ENCODE measurements at regions not wholly inside any gene's neighbourhood (a gene's known extent, or its start where the extent isn't known, plus 50 kb on each side); places are given as distances from the start of the nearest gene placed in this dataset.

GRCh38 chr2:54370405-54371104, 85.6 kb upstream of the SPTBN1 start:
- Histone ChIP-seq H3K9me2 (ENCODE audit: insufficient read depth, low read length) (no peaks in the 10 kb centered on the region), H3K4me2 (ENCODE audit: low read length) (no peak overlapping the region), H3K9ac (ENCODE audit: low read length) (no peak overlapping the region), H2AFZ (ENCODE audit: low read depth, low read length) (no peak overlapping the region), H3K9me3 (ENCODE audit: low read length) (peaks cover 3% of the 10 kb centered on the region), H3K4me3 (ENCODE audit: low read length) (no peak overlapping the region), H3K27ac (ENCODE audit: low read length) (no peak overlapping the region), H3K79me2 (replicated peaks; ENCODE audit: insufficient read depth, low read length) (no peaks in the 10 kb centered on the region), H3F3A (ENCODE audit: insufficient read depth, low read length, poor library complexity, severe bottlenecking) (no peaks in the 10 kb centered on the region), H4K20me1 (ENCODE audit: insufficient read depth) (no peaks in the 10 kb centered on the region), H3K27me3 (ENCODE audit: insufficient read depth, low read depth, low read length) (no peaks in the 10 kb centered on the region), H3K36me3 (ENCODE audit: insufficient read depth, low read length) (no peaks in the 10 kb centered on the region)
- TF ChIP-seq EZH2 (IDR thresholded peaks at IDR 0.05; ENCODE audit: borderline replicate concordance, insufficient read depth, low read length, poor library complexity, severe bottlenecking) = no peak
- TF ChIP-seq REST (IDR thresholded peaks at IDR 0.05; ENCODE audit: borderline replicate concordance) = no peak

DNA sequence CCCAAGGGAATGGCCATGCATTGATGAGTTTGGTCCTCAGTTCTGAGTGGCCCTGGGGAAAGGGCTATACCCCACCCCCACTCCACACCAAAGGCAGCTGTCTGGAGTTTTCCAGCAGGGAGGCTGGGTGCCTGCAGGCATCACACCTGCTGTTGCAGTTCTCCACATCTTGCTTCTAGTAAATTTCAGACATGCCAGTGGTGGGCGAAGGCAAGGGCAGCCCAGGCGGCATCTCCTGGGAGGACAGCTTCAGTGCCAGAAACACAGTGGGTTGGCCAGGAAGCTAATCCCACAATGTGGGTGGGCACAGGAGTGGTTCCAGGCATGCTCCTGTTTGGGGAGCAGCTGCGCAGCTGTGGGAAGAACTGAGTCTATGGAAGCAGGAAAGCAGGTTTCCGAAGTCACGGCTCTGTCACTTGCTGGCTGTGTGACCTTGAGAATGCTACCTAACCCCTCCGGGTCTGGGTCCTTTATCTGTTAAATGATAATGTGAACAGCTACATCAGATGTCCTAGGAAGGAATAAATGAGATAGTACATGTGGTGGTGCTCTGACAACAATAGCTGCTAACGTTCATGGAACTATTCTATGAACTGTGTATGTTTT, 84.6 kb upstream of the SPTBN1 start:
- H3F3A ChIP-seq (ENCODE audit: insufficient read depth, low read length, poor library complexity, severe bottlenecking) = no peaks in the 10 kb centered on the region
- no peaks in the 10 kb centered on the region for H3K9me2 ChIP-seq (ENCODE audit: insufficient read depth, low read length)
- no peaks in the 10 kb centered on the region for H3K36me3 ChIP-seq (ENCODE audit: insufficient read depth, low read length)
- no peak overlapping the region for H3K27ac ChIP-seq (ENCODE audit: low read length)
- H3K79me2 ChIP-seq (replicated peaks; ENCODE audit: insufficient read depth, low read length) = no peaks in the 10 kb centered on the region
- no peak overlapping the region for H3K4me2 ChIP-seq (ENCODE audit: low read length)
- H3K4me3 ChIP-seq (ENCODE audit: low read length) = no peak overlapping the region
- no peaks in the 10 kb centered on the region for H4K20me1 ChIP-seq (ENCODE audit: insufficient read depth)
- H2AFZ ChIP-seq (ENCODE audit: low read depth, low read length) = no peak overlapping the region
- H3K27me3 ChIP-seq (ENCODE audit: insufficient read depth, low read depth, low read length) = no peaks in the 10 kb centered on the region
- H3K9me3 ChIP-seq (ENCODE audit: low read length) = no peaks in the 10 kb centered on the region
- TF ChIP-seq TAF1 (IDR thresholded peaks at IDR 0.05; ENCODE audit: low read depth) = no peak
- TF ChIP-seq POLR2AphosphoS5 (IDR thresholded peaks at IDR 0.05) = no peak
- TF ChIP-seq EP300 (conservative IDR thresholded peaks at IDR 0.05; ENCODE audit: poor library complexity, severe bottlenecking) = no peak
- TF ChIP-seq CTCF (IDR thresholded peaks at IDR 0.05; ENCODE audit: poor library complexity, severe bottlenecking) = no peak
- TF ChIP-seq SMC3 (conservative IDR thresholded peaks at IDR 0.05; ENCODE audit: poor library complexity) = no peak
- TF ChIP-seq REST (IDR thresholded peaks at IDR 0.05; ENCODE audit: borderline replicate concordance) = no peak
- no peak for TF ChIP-seq RAD21 (conservative IDR thresholded peaks at IDR 0.05)
- no peak for TF ChIP-seq EZH2 (IDR thresholded peaks at IDR 0.05; ENCODE audit: borderline replicate concordance, insufficient read depth, low read length, poor library complexity, severe bottlenecking)
- no peak overlapping the region for H3K9ac ChIP-seq (ENCODE audit: low read length)

Measured in neural cell (in vitro differentiated cells).